ENCODE measurements at regions not wholly inside any gene's neighbourhood (a gene's known extent, or its start where the extent isn't known, plus 50 kb on each side); places are given as distances from the start of the nearest gene placed in this dataset.
"Not testable (repeated sequence)": the region's sequence is repeated elsewhere in the genome, so short reads cannot be mapped to it uniquely, and the experiment has no call there.

GRCh38 chr2:104977958-104978357 is 59.9 kb upstream of the MRPS9 start:
- DNase-seq (ENCODE audit: low spot score) (no peak), ATAC-seq (no peak)
- H3K27me3 Mint-ChIP-seq (ENCODE audit: low read depth) = peaks cover 15% of the 10 kb centered on the region
- TF ChIP-seq ESRRA (CRISPR knock-in tag; IDR thresholded peaks at IDR 0.05; ENCODE audit: borderline replicate concordance) = no peak
- TF ChIP-seq ZNF671 (CRISPR knock-in tag; IDR thresholded peaks at IDR 0.05) = no peak
- no peak for TF ChIP-seq HMGA2 (CRISPR knock-in tag; IDR thresholded peaks at IDR 0.05)
- no peak for TF ChIP-seq ZNF281 (CRISPR knock-in tag; IDR thresholded peaks at IDR 0.05)
- H3K36me3 Mint-ChIP-seq = no peaks in the 10 kb centered on the region
- ChIA-PET CTCF (no interaction called here), POLR2A (no interaction called here)
- no peaks in the 10 kb centered on the region for H3K4me1 Mint-ChIP-seq
- H3K9me3 Mint-ChIP-seq = peaks cover 15% of the 10 kb centered on the region
- no peak overlapping the region for H3K4me3 Mint-ChIP-seq
- H3K27ac Mint-ChIP-seq = no peak overlapping the region

- ATAC-seq; DNase-seq (ENCODE audit: low spot score); H3K27me3 Mint-ChIP-seq (ENCODE audit: low read depth); POLR2A ChIA-PET; H3K36me3 Mint-ChIP-seq; H3K4me1 Mint-ChIP-seq; H3K4me3 Mint-ChIP-seq; H3K27ac Mint-ChIP-seq; CTCF ChIA-PET: not testable (repeated sequence)
- H3K9me3 Mint-ChIP-seq = peaks cover 19% of the 10 kb centered on the region
Observed at GRCh38 chr2:104979786-104980185, 58.1 kb upstream of the MRPS9 start.

GRCh38 chr2:104982111-104982510 is 55.8 kb upstream of the MRPS9 start:
- POLR2A ChIA-PET = no interaction called here
- H3K27ac Mint-ChIP-seq = no peak overlapping the region
- TF ChIP-seq USF2 (CRISPR knock-in tag; IDR thresholded peaks at IDR 0.05) (no peak), CREB1 (CRISPR knock-in tag; IDR thresholded peaks at IDR 0.05) (no peak), GTF2I (CRISPR knock-in tag; conservative IDR thresholded peaks at IDR 0.05) (no peak), CTCF (IDR thresholded peaks at IDR 0.05) (no peak), TP53 (CRISPR knock-in tag; IDR thresholded peaks at IDR 0.05) (no peak), GABPB1 (CRISPR knock-in tag; IDR thresholded peaks at IDR 0.05) (no peak), MAX (CRISPR knock-in tag; IDR thresholded peaks at IDR 0.05) (no peak), ESRRA (CRISPR knock-in tag; IDR thresholded peaks at IDR 0.05; ENCODE audit: borderline replicate concordance) (no peak), NR2C2 (CRISPR knock-in tag; IDR thresholded peaks at IDR 0.05) (no peak), ETV6 (CRISPR knock-in tag; IDR thresholded peaks at IDR 0.05) (no peak), KAT7 (CRISPR knock-in tag; IDR thresholded peaks at IDR 0.05; ENCODE audit: borderline replicate concordance) (no peak), ZBTB21 (CRISPR knock-in tag; IDR thresholded peaks at IDR 0.05; ENCODE audit: borderline replicate concordance) (no peak), ZNF281 (CRISPR knock-in tag; IDR thresholded peaks at IDR 0.05) (no peak), FOXP4 (CRISPR knock-in tag; IDR thresholded peaks at IDR 0.05) (no peak), EMX1 (CRISPR knock-in tag; IDR thresholded peaks at IDR 0.05) (no peak), ZNF263 (CRISPR knock-in tag; IDR thresholded peaks at IDR 0.05; ENCODE audit: low read depth) (no peak), NR1H2 (CRISPR knock-in tag; IDR thresholded peaks at IDR 0.05) (no peak), ZMAT4 (CRISPR knock-in tag; IDR thresholded peaks at IDR 0.05) (no peak), MYBL2 (CRISPR knock-in tag; IDR thresholded peaks at IDR 0.05) (no peak), ZNF121 (CRISPR knock-in tag; IDR thresholded peaks at IDR 0.05) (no peak)
- H3K4me3 Mint-ChIP-seq = no peak overlapping the region
- ATAC-seq = no peak
- CTCF ChIA-PET = no interaction called here
- H3K27me3 Mint-ChIP-seq (ENCODE audit: low read depth) = peaks cover 2% of the 10 kb centered on the region; the same call in 1 of the 2 replicates
- DNase-seq (ENCODE audit: low spot score) = no peak
- H3K36me3 Mint-ChIP-seq = peaks cover 3% of the 10 kb centered on the region; the same call in 1 of the 2 replicates
- no peaks in the 10 kb centered on the region; the same call in 1 of the 2 replicates for H3K4me1 Mint-ChIP-seq
- H3K9me3 Mint-ChIP-seq = peaks cover 15% of the 10 kb centered on the region

All from WTC11 (cell line).